GM20000 (cell line): ENCODE measurements at regions not wholly inside any gene's neighbourhood (a gene's known extent, or its start where the extent isn't known, plus 50 kb on each side); places are given as distances from the start of the nearest gene placed in this dataset.

Experiments used
- DNase-seq: peaks from one replicate; pipeline ENCODE4 v3.0.0; 2012; ENCODE audit warnings: low spot score
- TF ChIP-seq, protein P1 (sequence below): IDR thresholded peaks from 2 replicates; pipeline ENCODE4 v1.5.1; 2012; ENCODE audit warnings: mild to moderate bottlenecking, control low read depth; ENCODE audit errors: extremely low read depth, missing control alignments

DNA sequence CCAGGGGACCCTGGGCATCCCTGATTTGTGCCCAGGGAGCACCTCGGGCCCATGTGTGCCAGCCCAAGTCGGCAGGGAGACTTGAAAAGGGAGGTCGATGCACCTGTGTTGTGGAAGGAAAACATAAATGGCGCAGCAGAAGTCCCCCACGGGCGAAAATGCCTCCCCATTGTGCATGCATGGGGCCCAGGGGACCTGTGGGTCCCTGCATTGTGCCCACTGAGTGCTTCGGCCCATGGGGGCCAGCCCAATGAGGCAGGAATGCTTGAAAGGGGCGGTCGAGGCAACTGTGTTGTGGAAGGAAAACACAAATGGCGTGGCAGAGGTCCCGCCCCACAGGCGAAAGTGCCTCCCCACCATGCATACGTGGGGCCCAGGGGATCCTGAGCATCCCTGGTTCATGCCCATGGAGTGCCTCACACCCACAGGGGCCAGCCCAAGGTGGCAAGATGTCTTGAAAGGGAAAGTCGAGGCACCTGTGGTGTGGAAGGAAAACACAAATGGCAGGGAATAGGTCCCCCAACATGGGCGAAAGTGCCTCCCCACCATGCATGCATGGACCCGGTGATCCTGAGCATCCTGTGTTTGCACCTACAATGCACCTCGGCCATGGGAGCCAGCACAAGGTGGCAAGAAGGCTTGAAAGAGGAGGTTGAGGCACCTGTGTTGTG is 368.0 kb downstream of the ALG10 start:
- TF ChIP-seq, protein P1, sequence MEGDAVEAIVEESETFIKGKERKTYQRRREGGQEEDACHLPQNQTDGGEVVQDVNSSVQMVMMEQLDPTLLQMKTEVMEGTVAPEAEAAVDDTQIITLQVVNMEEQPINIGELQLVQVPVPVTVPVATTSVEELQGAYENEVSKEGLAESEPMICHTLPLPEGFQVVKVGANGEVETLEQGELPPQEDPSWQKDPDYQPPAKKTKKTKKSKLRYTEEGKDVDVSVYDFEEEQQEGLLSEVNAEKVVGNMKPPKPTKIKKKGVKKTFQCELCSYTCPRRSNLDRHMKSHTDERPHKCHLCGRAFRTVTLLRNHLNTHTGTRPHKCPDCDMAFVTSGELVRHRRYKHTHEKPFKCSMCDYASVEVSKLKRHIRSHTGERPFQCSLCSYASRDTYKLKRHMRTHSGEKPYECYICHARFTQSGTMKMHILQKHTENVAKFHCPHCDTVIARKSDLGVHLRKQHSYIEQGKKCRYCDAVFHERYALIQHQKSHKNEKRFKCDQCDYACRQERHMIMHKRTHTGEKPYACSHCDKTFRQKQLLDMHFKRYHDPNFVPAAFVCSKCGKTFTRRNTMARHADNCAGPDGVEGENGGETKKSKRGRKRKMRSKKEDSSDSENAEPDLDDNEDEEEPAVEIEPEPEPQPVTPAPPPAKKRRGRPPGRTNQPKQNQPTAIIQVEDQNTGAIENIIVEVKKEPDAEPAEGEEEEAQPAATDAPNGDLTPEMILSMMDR = no peak
- DNase-seq = no peak

DNA sequence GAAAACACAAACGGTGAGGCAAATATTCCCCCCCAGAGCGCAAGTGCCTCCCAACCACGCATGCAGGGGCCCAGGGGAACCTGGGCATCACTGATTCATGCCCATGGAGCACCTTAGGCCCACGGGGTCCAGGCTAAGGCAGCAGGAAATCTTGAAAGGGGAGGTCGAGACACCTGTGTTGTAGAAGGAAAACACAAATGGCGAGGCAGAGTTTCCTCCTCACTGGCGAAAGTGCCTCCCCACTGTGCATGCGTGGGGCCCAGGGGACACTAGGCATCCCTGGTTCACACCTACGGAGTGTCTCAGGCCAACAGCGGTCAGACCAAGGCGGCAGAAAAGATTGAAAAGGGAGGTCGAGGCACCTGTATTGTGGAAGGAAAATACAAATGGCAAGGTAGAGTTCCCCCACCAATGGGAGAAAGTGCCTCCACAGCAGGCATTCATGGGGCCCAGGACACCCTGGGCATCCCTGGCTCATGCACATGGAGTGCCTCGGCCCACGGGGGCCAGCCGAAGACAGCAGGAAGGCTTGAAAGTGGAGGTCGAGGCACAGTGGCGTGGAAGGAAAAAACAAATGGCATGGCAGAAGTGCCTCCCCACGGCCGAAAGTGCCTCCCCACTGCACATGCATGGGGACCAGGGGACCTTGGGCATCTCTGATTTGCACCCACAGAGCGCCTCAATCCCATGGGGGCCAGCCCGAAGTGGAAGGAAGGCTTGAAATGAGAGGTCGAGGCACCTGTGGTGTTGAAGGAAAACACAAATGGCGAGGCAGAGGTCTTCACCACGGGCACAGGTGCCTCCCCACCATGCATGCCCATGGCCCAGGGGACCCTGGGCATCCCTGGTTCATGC is 368.8 kb downstream of the ALG10 start:
- no peak for DNase-seq
- TF ChIP-seq, protein P1 = no peak

DNA sequence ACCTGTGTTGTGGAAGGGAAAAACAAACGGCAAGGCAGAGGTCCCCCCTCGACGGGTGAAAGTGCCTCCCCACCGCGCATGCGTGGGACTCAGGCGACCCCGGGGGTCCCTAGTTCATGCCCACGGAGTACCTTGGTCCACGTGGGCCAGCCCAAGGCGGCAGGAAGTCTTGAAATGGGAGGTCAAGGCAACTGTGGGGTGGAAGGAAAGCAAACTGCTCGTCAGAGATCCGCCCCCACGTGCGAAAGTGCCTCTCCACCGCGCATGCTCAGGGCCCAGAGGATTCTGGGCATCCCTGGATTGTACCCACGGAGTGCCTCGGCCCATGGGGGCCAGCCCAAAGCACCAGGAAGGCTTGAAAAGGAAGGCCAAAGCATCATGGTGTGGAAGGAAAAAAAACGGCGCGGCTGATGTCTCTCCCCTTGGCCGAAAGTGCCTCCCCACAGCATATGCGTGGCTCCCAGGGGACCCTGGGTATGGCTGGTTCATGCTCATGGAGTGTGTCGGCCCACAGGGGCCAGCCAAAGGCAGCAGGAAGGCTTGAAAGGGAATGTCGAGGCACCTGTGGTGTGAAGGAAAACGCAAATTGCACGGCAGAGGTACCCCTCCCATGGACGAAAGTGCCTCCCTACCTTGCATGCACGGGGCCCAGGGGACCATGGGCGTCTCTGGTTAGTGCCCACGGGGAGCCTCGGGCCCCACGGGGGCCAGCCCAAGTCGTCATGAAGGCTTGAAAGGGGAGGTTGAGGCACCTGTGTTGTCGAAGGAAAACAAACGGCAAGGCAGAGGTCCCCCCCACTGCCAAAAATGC is 369.7 kb downstream of the ALG10 start:
- no peak for DNase-seq
- TF ChIP-seq, protein P1 = no peak

DNA sequence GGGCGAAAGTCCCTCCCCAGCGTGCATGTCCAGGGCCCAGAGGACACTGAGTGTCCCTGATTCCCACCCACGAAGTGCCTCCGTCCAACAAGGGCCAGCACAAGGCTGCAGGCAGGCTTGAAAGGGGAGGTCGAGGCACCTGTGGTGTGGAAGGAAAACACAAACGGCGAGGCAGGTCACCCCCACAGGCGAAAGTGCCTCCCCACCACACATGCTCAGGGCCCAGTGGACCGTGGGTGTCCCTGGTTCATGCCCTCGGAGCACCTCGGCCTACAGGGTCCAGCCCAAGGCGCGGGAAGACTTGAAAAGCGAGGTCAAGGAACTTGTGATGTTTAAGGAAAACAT is 370.4 kb downstream of the ALG10 start:
- DNase-seq = no peak
- TF ChIP-seq, protein P1 = no peak

DNA sequence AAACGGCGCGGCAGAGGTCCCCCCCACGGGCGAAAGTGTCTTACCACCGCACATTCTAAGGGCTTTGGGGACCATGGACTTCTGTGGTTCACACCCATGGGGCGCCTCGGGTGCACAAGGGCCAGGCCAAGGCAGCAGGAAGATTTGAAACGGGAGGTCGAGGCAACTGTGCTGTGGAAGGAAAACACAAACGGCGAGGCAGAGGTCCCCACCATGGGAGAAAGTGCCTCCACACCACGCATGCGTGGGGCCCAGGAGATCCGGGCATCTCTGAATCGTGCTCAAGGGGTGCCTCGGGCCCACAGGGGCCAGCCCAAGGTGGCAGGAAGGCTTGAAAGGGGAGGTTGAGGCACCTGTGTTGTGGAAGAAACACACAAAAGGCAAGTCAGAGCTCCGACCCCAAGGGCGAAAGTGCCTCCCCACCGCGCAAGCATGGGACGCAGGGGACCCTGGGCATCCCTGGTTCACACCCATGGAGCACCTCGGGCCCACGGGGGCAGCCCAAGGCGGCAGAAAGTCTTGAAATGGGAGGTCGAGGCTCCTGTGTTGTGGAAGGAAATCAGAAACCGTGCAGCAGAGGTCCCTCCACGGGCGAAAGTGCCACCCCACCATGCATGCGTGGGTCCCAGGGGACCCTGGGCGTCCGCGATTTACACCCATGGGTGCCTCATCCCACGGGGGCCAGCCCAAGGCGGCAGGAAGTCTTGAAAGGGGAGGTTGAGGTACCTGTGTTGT is 371.0 kb downstream of the ALG10 start:
- no peak for DNase-seq
- TF ChIP-seq, protein P1 = no peak

DNA sequence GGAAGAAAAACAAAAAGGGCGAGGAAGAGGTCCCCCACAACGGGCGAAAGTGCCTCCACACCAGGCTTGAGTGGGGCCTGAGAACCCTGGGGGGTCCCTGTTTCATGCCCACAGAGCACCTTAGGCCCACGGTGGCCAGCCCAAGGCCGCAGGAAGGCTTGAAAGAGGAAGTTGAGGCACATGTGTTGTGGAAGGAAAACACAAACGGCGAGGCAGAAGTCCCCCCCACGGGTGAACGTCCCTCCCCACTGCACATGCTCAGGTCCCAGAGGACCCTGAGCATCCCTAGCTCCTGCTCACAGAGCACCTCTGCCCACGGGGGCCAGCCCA is 371.5 kb downstream of the ALG10 start:
- TF ChIP-seq, protein P1 = no peak
- no peak for DNase-seq
